Liver (tissue), 8 donors: ENCODE measurements at regions not wholly inside any gene's neighbourhood (a gene's known extent, or its start where the extent isn't known, plus 50 kb on each side); places are given as distances from the start of the nearest gene placed in this dataset.

Experiments used
- DNase-seq: peaks from one replicate; pipeline ENCODE4 v3.0.0-alpha.2; 2017; ENCODE audit warnings: low spot score
- H3K27ac ChIP-seq, 2 donors: one replicate each; pipeline ENCODE4 v1.7.0; 2013; ENCODE audit warnings: inconsistent platforms in 2 of 2, low read length in 2 of 2, control low read depth in 1 of 2, low read depth in 1 of 2, mild to moderate bottlenecking in 1 of 2
- H3K27me3 ChIP-seq, 4 donors: one replicate each; pipeline versions ENCODE4 v1.6.1 to v1.7.0; 2013; ENCODE audit warnings: low read length in 3 of 4, inconsistent platforms in 1 of 4, mild to moderate bottlenecking in 1 of 4, moderate library complexity in 1 of 4; ENCODE audit not compliant: control insufficient read depth in 4 of 4, insufficient read depth in 4 of 4
- H3K36me3 ChIP-seq, 4 donors: one replicate each; pipeline versions ENCODE4 v1.6.1 to v1.7.0; 2013; ENCODE audit warnings: low read length in 3 of 4, mild to moderate bottlenecking in 3 of 4, low read depth in 1 of 4, moderate library complexity in 1 of 4; ENCODE audit not compliant: control insufficient read depth in 4 of 4, insufficient read depth in 3 of 4
- H3K4me1 ChIP-seq, 4 donors: one replicate each; pipeline versions ENCODE4 v1.6.1 to v1.7.0; 2013; ENCODE audit warnings: low read length in 3 of 4, mild to moderate bottlenecking in 3 of 4, moderate library complexity in 1 of 4; ENCODE audit not compliant: control insufficient read depth in 4 of 4, insufficient read depth in 4 of 4
- H3K4me3 ChIP-seq, 3 donors: one replicate each; pipeline versions ENCODE4 v1.6.1 to v1.7.0; 2013; ENCODE audit warnings: low read length in 3 of 3, control low read depth in 1 of 3, low read depth in 1 of 3, mild to moderate bottlenecking in 1 of 3
- H3K9ac ChIP-seq, 2 donors: one replicate each; pipeline ENCODE4 v1.7.0; 2013; ENCODE audit warnings: low read length in 2 of 2, mild to moderate bottlenecking in 2 of 2, moderate library complexity in 2 of 2, control low read depth in 1 of 2, low read depth in 1 of 2
- H3K9me3 ChIP-seq, 4 donors: one replicate each; pipeline versions ENCODE4 v1.6.1 to v1.7.0; 2013; ENCODE audit warnings: low read length in 3 of 4; ENCODE audit not compliant: control insufficient read depth in 4 of 4
- CTCF ChIP-seq: fragments of 150-350 bp; IDR thresholded peaks from 2 replicates; pipeline ENCODE4 v1.5.1; 2017; ENCODE audit warnings: improper control_type of control experiment, low read depth, low read length; ENCODE audit not compliant: missing input control
- EGR1 ChIP-seq, 2 donors: IDR thresholded peaks; 2 replicates each; pipeline ENCODE4 v1.6.1; 2016 to 2018; ENCODE audit warnings: antibody characterized with exemption in 2 of 2, low read depth in 2 of 2
- FOXA1 ChIP-seq: IDR thresholded peaks from 2 replicates; pipeline ENCODE4 v1.6.1; 2016; ENCODE audit warnings: antibody characterized with exemption
- FOXA2 ChIP-seq: IDR thresholded peaks from 2 replicates; pipeline ENCODE4 v1.6.1; 2016; ENCODE audit warnings: antibody characterized with exemption
- GABPA ChIP-seq, 2 donors: IDR thresholded peaks in 1 of 2; conservative IDR thresholded peaks in 1 of 2; 2 replicates each; pipeline ENCODE4 v1.6.1; 2016; ENCODE audit warnings: antibody characterized with exemption in 2 of 2, mild to moderate bottlenecking in 1 of 2, moderate library complexity in 1 of 2
- HNF4A ChIP-seq, 2 donors: conservative IDR thresholded peaks; 2 replicates each; pipeline ENCODE4 v1.6.1; 2016; ENCODE audit warnings: antibody characterized with exemption in 2 of 2, mild to moderate bottlenecking in 2 of 2
- HNF4G ChIP-seq: IDR thresholded peaks from 2 replicates; pipeline ENCODE4 v1.6.1; 2016; ENCODE audit warnings: antibody characterized with exemption
- JUND ChIP-seq, 2 donors: IDR thresholded peaks; 2 replicates each; pipeline ENCODE4 v1.6.1; 2016; ENCODE audit warnings: antibody characterized with exemption in 2 of 2
- MAX ChIP-seq: IDR thresholded peaks from 2 replicates; pipeline ENCODE4 v1.6.1; 2016; ENCODE audit warnings: antibody characterized with exemption
- NR2F2 ChIP-seq: IDR thresholded peaks from 2 replicates; pipeline ENCODE4 v1.6.1; 2016; ENCODE audit warnings: antibody characterized with exemption
- RAD21 ChIP-seq, 2 donors: IDR thresholded peaks; 2 replicates each; pipeline ENCODE4 v1.6.1; 2016; ENCODE audit warnings: antibody characterized with exemption in 2 of 2, mild to moderate bottlenecking in 2 of 2
- REST ChIP-seq: IDR thresholded peaks from 2 replicates; pipeline ENCODE4 v1.6.1; 2016; ENCODE audit warnings: antibody characterized with exemption, mild to moderate bottlenecking
- RXRA ChIP-seq, 2 donors: IDR thresholded peaks; 2 replicates each; pipeline ENCODE4 v1.6.1; 2017 to 2018; ENCODE audit warnings: antibody characterized with exemption in 2 of 2, mild to moderate bottlenecking in 1 of 2
- SP1 ChIP-seq: IDR thresholded peaks from 2 replicates; pipeline ENCODE4 v1.6.1; 2018; ENCODE audit warnings: antibody characterized with exemption, mild to moderate bottlenecking
- TAF1 ChIP-seq: conservative IDR thresholded peaks from 2 replicates; pipeline ENCODE4 v1.6.1; 2016; ENCODE audit warnings: antibody characterized with exemption, mild to moderate bottlenecking
- YY1 ChIP-seq: IDR thresholded peaks from 2 replicates; pipeline ENCODE4 v1.6.1; 2016; ENCODE audit warnings: antibody characterized with exemption, mild to moderate bottlenecking
- WGBS: extraction: QIAGEN DNeasy Blood & Tissue Kit; methylation state at CpG from one replicate; pipeline ENCODE4 v1.1.7; 2013; 5-methylcytosine and 5-hydroxymethylcytosine counted together
- TF ChIP-seq, protein P1 (sequence below): IDR thresholded peaks from 2 replicates; pipeline ENCODE4 v1.6.1; 2016; ENCODE audit warnings: antibody characterized with exemption
- TF ChIP-seq, protein P2 (sequence below): IDR thresholded peaks from 2 replicates; pipeline ENCODE4 v1.6.1; 2016; ENCODE audit warnings: antibody characterized with exemption
- donor health status: healthy.
- donor health status: healthy.
- donor health status: healthy.
- donor health status: healthy.
- donor health status: healthy.

DNA sequence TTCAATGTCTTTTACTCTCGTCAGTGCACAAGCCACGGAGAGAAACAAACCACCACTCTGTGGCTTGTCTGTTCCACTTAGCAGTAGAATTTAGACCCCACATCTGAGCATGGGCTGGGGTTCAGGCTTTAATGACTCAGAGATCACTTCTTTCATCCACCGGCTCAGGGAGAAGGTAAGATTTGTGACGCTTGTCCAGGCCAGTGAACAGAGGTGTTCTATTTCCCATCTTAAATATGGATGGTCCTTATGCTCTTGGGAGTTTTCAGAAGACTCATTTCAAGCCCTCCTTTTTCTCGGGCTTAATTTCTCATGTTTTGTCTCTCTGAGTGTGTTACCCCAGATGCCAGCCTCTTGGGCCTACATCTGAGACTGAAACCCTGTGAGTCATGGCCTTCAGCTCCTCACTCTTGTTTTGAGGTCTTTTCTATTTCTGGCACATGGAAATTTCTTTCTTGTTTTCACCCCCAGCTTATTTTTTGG is 127.4 kb upstream of the SFRP2 start:
- no peak overlapping the region for H3K4me3 ChIP-seq
- no peak for DNase-seq
- 79% methylated on average over 5 of the region's 5 CpGs for WGBS
- H3K36me3 ChIP-seq = no peaks in the 10 kb centered on the region
- no peak overlapping the region for H3K27ac ChIP-seq
- peaks cover 0 to 3% (median 0%) of the 10 kb centered on the region in 4 donors for H3K9me3 ChIP-seq
- no peaks in the 10 kb centered on the region for H3K4me1 ChIP-seq
- H3K27me3 ChIP-seq = peaks cover 0 to 3% (median 1%) of the 10 kb centered on the region in 4 donors
- no peak overlapping the region for H3K9ac ChIP-seq
- TF ChIP-seq HNF4G (no peak), RXRA (IDR thresholded peaks at IDR 0.05) (no peak), YY1 (no peak), NR2F2 (no peak), MAX (no peak), FOXA2 (no peak), GABPA (IDR thresholded peaks at IDR 0.05 in 1 of 2, conservative IDR thresholded peaks at IDR 0.05 in 1 of 2) (no peak), RAD21 (IDR thresholded peaks at IDR 0.05) (no peak), EGR1 (IDR thresholded peaks at IDR 0.05; ENCODE audit: low read depth in 2 of 2) (no peak), REST (no peak), TAF1 (no peak), JUND (IDR thresholded peaks at IDR 0.05) (no peak), FOXA1 (no peak), SP1 (no peak), HNF4A (conservative IDR thresholded peaks at IDR 0.05) (no peak), CTCF (no peak)
- TF ChIP-seq, protein P1, sequence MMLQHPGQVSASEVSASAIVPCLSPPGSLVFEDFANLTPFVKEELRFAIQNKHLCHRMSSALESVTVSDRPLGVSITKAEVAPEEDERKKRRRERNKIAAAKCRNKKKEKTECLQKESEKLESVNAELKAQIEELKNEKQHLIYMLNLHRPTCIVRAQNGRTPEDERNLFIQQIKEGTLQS = no peak
- TF ChIP-seq, protein P2, sequence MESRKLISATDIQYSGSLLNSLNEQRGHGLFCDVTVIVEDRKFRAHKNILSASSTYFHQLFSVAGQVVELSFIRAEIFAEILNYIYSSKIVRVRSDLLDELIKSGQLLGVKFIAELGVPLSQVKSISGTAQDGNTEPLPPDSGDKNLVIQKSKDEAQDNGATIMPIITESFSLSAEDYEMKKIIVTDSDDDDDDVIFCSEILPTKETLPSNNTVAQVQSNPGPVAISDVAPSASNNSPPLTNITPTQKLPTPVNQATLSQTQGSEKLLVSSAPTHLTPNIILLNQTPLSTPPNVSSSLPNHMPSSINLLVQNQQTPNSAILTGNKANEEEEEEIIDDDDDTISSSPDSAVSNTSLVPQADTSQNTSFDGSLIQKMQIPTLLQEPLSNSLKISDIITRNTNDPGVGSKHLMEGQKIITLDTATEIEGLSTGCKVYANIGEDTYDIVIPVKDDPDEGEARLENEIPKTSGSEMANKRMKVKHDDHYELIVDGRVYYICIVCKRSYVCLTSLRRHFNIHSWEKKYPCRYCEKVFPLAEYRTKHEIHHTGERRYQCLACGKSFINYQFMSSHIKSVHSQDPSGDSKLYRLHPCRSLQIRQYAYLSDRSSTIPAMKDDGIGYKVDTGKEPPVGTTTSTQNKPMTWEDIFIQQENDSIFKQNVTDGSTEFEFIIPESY = no peak
